H1 (cell line): ENCODE measurements at regions not wholly inside any gene's neighbourhood (a gene's known extent, or its start where the extent isn't known, plus 50 kb on each side); places are given as distances from the start of the nearest gene placed in this dataset.

Experiments
- CTCF ChIA-PET: fragments of 300-600 bp; sonication (Branson Sonifier 250); formaldehyde crosslinking; loops from one replicate; lab custom pipeline; 2021; ENCODE audit not compliant: partially characterized antibody; lab: Charles Lee
- POLR2A ChIA-PET: fragments of 300-600 bp; sonication (Branson Sonifier 250); formaldehyde crosslinking; loops from one replicate; lab custom pipeline; 2021; ENCODE audit warnings: inconsistent platforms; ENCODE audit not compliant: partially characterized antibody; lab: Charles Lee
- DNase-seq, 2 experiments: peaks; one replicate each; pipeline versions ENCODE4 v3.0.0 to v3.0.0-alpha.2; 2010 to 2022; ENCODE audit warnings: low spot score in 2 of 2, low read depth in 1 of 2, mixed read lengths in 1 of 2
- FAIRE-seq: peaks from 2 replicates; lab custom pipeline; 2011; peaks lifted over from hg19 to GRCh38; lab: Jason Lieb, UNC
- H2AFZ ChIP-seq: 2 replicates; pipeline ENCODE4 v1.8.1; 2012; ENCODE audit warnings: low read length, inconsistent platforms
- H2AK5ac ChIP-seq: 2 replicates; pipeline ENCODE4 v1.6.1; 2013; ENCODE audit warnings: low read depth, low read length
- H2BK120ac ChIP-seq: replicated peaks from 2 replicates; pipeline ENCODE3; 2013; ENCODE audit warnings: low read depth, low read length, inconsistent platforms
- H2BK12ac ChIP-seq: 2 replicates; pipeline ENCODE4 v1.6.1; 2013; ENCODE audit warnings: low read depth, low read length
- H2BK15ac ChIP-seq: 2 replicates; pipeline ENCODE4 v1.6.1; 2013; ENCODE audit warnings: low read length
- H2BK20ac ChIP-seq: 2 replicates; pipeline ENCODE4 v1.6.1; 2013; ENCODE audit warnings: low read length
- H2BK5ac ChIP-seq: 2 replicates; pipeline ENCODE4 v1.6.1; 2013; ENCODE audit warnings: low read depth, low read length
- H3K14ac ChIP-seq: 2 replicates; pipeline ENCODE4 v1.6.1; 2013; ENCODE audit warnings: inconsistent platforms; ENCODE audit not compliant: insufficient read length
- H3K18ac ChIP-seq: 2 replicates; pipeline ENCODE4 v1.6.1; 2013; ENCODE audit warnings: low read length; ENCODE audit errors: extremely low read depth
- H3K23ac ChIP-seq: 2 replicates; pipeline ENCODE4 v1.6.1; 2013; ENCODE audit warnings: inconsistent platforms; ENCODE audit not compliant: insufficient read length
- H3K23me2 ChIP-seq: 2 replicates; pipeline ENCODE4 v1.6.1; 2013; ENCODE audit warnings: low read depth, low read length
- H3K27ac ChIP-seq: 2 replicates; pipeline ENCODE4 v1.6.1; 2011; ENCODE audit warnings: low read depth, low read length, inconsistent platforms
- H3K27me3 ChIP-seq, 4 experiments: replicated peaks in 1 of 4; 1 replicate in 1 of 4; 2 replicates in 3 of 4; pipeline versions ENCODE4 v1.6.1 to v1.8.1; 2011 to 2013; ENCODE audit warnings: low read length in 3 of 4, mild to moderate bottlenecking in 3 of 4, inconsistent platforms in 2 of 4, mixed read lengths in 2 of 4, moderate library complexity in 1 of 4; ENCODE audit not compliant: control insufficient read depth in 3 of 4, insufficient read depth in 3 of 4; ENCODE audit errors: extremely low read depth in 1 of 4
- H3K36me3 ChIP-seq, 4 experiments: 2 replicates each; pipeline versions ENCODE4 v1.6.1 to v1.8.1; 2011 to 2013; ENCODE audit warnings: mild to moderate bottlenecking in 4 of 4, low read length in 3 of 4, moderate library complexity in 2 of 4, control low read depth in 1 of 4, inconsistent platforms in 1 of 4; ENCODE audit not compliant: insufficient read depth in 4 of 4, control insufficient read depth in 2 of 4
- H3K4ac ChIP-seq: replicated peaks from 2 replicates; pipeline ENCODE3; 2013; ENCODE audit warnings: low read length, low read depth, mixed read lengths, inconsistent platforms; ENCODE audit not compliant: insufficient read length
- H3K4me1 ChIP-seq, 4 experiments: replicated peaks in 1 of 4; 1 replicate in 1 of 4; 2 replicates in 3 of 4; pipeline versions ENCODE4 v1.6.1 to v1.8.1; 2011 to 2013; ENCODE audit warnings: low read length in 3 of 4, inconsistent platforms in 2 of 4, mixed read lengths in 1 of 4; ENCODE audit not compliant: insufficient read depth in 4 of 4, control insufficient read depth in 3 of 4
- H3K4me2 ChIP-seq, 2 experiments: 2 replicates each; pipeline versions ENCODE4 v1.6.1 to v1.8.1; 2011 to 2013; ENCODE audit warnings: low read depth in 2 of 2, low read length in 2 of 2, control low read depth in 1 of 2, inconsistent platforms in 1 of 2, mild to moderate bottlenecking in 1 of 2; ENCODE audit not compliant: insufficient read depth in 1 of 2
- H3K4me3 ChIP-seq, 4 experiments: fragments of 200-600, 300-600 bp in 1 of 4; sonication (generic), shearing (Covaris generic), sonication (Bioruptor Twin) in 1 of 4; 2 replicates each; pipeline versions ENCODE4 v1.5.1 to v1.8.1; 2011 to 2016; ENCODE audit warnings: low read length in 4 of 4, low read depth in 3 of 4, control low read depth in 2 of 4, inconsistent platforms in 2 of 4, mild to moderate bottlenecking in 2 of 4, mixed read lengths in 1 of 4, moderate library complexity in 1 of 4; ENCODE audit not compliant: insufficient read depth in 2 of 4; ENCODE audit errors: extremely low read depth in 1 of 4
- H3K56ac ChIP-seq: replicated peaks from 2 replicates; pipeline ENCODE3; 2013; ENCODE audit warnings: low read depth, mild to moderate bottlenecking, mixed read lengths, low read length, inconsistent platforms; ENCODE audit not compliant: insufficient read length
- H3K79me1 ChIP-seq: 2 replicates; pipeline ENCODE4 v1.6.1; 2013; ENCODE audit warnings: low read depth, low read length, control low read depth
- H3K79me2 ChIP-seq, 2 experiments: 2 replicates each; pipeline versions ENCODE4 v1.6.1 to v1.8.1; 2012 to 2013; ENCODE audit warnings: low read length in 2 of 2, mild to moderate bottlenecking in 2 of 2, inconsistent platforms in 1 of 2; ENCODE audit not compliant: insufficient read depth in 2 of 2, control insufficient read depth in 1 of 2
- H3K9ac ChIP-seq, 4 experiments: replicated peaks in 1 of 4; 1 replicate in 1 of 4; 2 replicates in 3 of 4; pipeline versions ENCODE4 v1.6.1 to v1.8.1; 2011 to 2013; ENCODE audit warnings: low read depth in 3 of 4, low read length in 3 of 4, control low read depth in 2 of 4, mild to moderate bottlenecking in 2 of 4, moderate library complexity in 2 of 4, inconsistent platforms in 1 of 4; ENCODE audit errors: extremely low read depth in 1 of 4
- H3K9me3 ChIP-seq, 2 experiments: 2 replicates each; pipeline versions ENCODE4 v1.6.1 to v1.8.1; 2012 to 2013; ENCODE audit warnings: mild to moderate bottlenecking in 2 of 2, moderate library complexity in 2 of 2, control low read depth in 1 of 2, inconsistent platforms in 1 of 2, low read depth in 1 of 2, low read length in 1 of 2, mixed read lengths in 1 of 2; ENCODE audit not compliant: insufficient read depth in 2 of 2
- H4K20me1 ChIP-seq, 2 experiments: replicated peaks in 1 of 2; 2 replicates each; pipeline versions ENCODE3 to v1.8.1; 2011 to 2013; ENCODE audit warnings: inconsistent platforms in 2 of 2, low read length in 2 of 2, mild to moderate bottlenecking in 1 of 2; ENCODE audit not compliant: insufficient read depth in 2 of 2, control insufficient read depth in 1 of 2
- H4K5ac ChIP-seq: 2 replicates; pipeline ENCODE4 v1.6.1; 2013; ENCODE audit warnings: low read length, low read depth, mixed read lengths, inconsistent platforms; ENCODE audit not compliant: insufficient read length
- H4K8ac ChIP-seq: 2 replicates; pipeline ENCODE4 v1.8.0; 2013; ENCODE audit warnings: mild to moderate bottlenecking, moderate library complexity, low read length, inconsistent platforms; ENCODE audit not compliant: insufficient read depth; ENCODE audit errors: extremely low read depth
- H4K91ac ChIP-seq: replicated peaks from 2 replicates; pipeline ENCODE3; 2013; ENCODE audit warnings: low read length, mixed read lengths, inconsistent platforms; ENCODE audit not compliant: insufficient read length
- CEBPB ChIP-seq: IDR thresholded peaks from 2 replicates; pipeline ENCODE4 v1.6.1; 2012; ENCODE audit warnings: low read depth, low read length
- HDAC6 ChIP-seq: IDR thresholded peaks from one replicate; pipeline ENCODE4 v1.7.1; 2012; ENCODE audit warnings: low read depth, mild to moderate bottlenecking, inconsistent platforms, low read length, moderate library complexity
- PHF8 ChIP-seq: fragments of 200-600 bp; sonication (generic); conservative IDR thresholded peaks from 2 replicates; pipeline ENCODE4 v1.7.1; 2012; ENCODE audit warnings: low read depth, mild to moderate bottlenecking, inconsistent platforms, low read length, moderate library complexity
- SIX5 ChIP-seq: IDR thresholded peaks from 2 replicates; pipeline ENCODE4 v1.6.1; 2011; ENCODE audit warnings: mild to moderate bottlenecking, low read depth, low read length
- WGBS, 2 experiments: shearing (Covaris generic) in 1 of 2; methylation state at CpG; one replicate each; pipeline versions ENCODE4 v1.1.6 to v1.1.7; 2013 to 2015; ENCODE audit warnings: low lambda C conversion rate in 2 of 2, mixed read lengths in 2 of 2, inconsistent platforms in 1 of 2, low coverage in 1 of 2, missing lambda C conversion rate in 1 of 2; ENCODE audit not compliant: insufficient replicate concordance in 2 of 2, insufficient coverage in 1 of 2, insufficient read length in 1 of 2; ENCODE audit errors: extremely low coverage in 1 of 2, missing lambda C conversion rate in 1 of 2; 5-methylcytosine and 5-hydroxymethylcytosine counted together

- FAIRE-seq (no peak), DNase-seq (no peak)
- Histone ChIP-seq H3K27ac (no peak overlapping the region), H3K9me3 (peaks cover 0 to 3% of the 10 kb centered on the region in 2 experiments; a peak in 1 of 4 replicates), H3K9ac (no peak overlapping the region), H4K20me1 (no peaks in the 10 kb centered on the region), H3K23ac (no peak overlapping the region), H4K91ac (no peak overlapping the region), H4K5ac (no peak overlapping the region), H2AK5ac (no peak overlapping the region), H3K4me1 (no peaks in the 10 kb centered on the region), H2AFZ (no peak overlapping the region), H3K18ac (no peak overlapping the region), H3K4ac (no peak overlapping the region), H2BK5ac (no peak overlapping the region), H3K14ac (no peak overlapping the region), H3K79me2 (no peaks in the 10 kb centered on the region), H2BK20ac (no peak overlapping the region), H3K4me2 (no peak overlapping the region), H3K23me2 (no peaks in the 10 kb centered on the region), H3K56ac (no peak overlapping the region), H2BK15ac (no peak overlapping the region), H3K79me1 (no peaks in the 10 kb centered on the region), H2BK120ac (no peak overlapping the region), H3K36me3 (no peaks in the 10 kb centered on the region), H3K27me3 (no peaks in the 10 kb centered on the region), H3K4me3 (no peak overlapping the region), H4K8ac (no peak overlapping the region), H2BK12ac (no peak overlapping the region)
- WGBS, 2 experiments, result 94% methylated on average over 2 of the region's 2 CpGs; no CpG with 5 or more reads in 1 of the 2 experiments
- ChIA-PET CTCF (no interaction called here), POLR2A (no interaction called here)
- no peak for TF ChIP-seq CEBPB
- no peak for TF ChIP-seq HDAC6
- no peak for TF ChIP-seq SIX5
- no peak for TF ChIP-seq PHF8
These were observed 658.6 kb upstream of the LMO3 start for GRCh38 chr12:17264603-17265002.
